ENCODE measurements at regions not wholly inside any gene's neighbourhood (a gene's known extent, or its start where the extent isn't known, plus 50 kb on each side); places are given as distances from the start of the nearest gene placed in this dataset.

- TF ChIP-seq POLR2A (IDR thresholded peaks at IDR 0.05) (no peak), POLR2AphosphoS5 (IDR thresholded peaks at IDR 0.05) (no peak)
These were observed 385.8 kb upstream of the TRIB2 start for GRCh38 chr2:12330916-12331315.
